Bronchial epithelial cell (primary cell): ENCODE measurements at regions not wholly inside any gene's neighbourhood (a gene's known extent, or its start where the extent isn't known, plus 50 kb on each side); places are given as distances from the start of the nearest gene placed in this dataset.

Experiments used
- DNase-seq: peaks from one replicate; pipeline ENCODE4 v3.0.0-alpha.2; 2010; ENCODE audit warnings: low read depth
- FAIRE-seq: peaks from 2 replicates; lab custom pipeline; 2011; peaks lifted over from hg19 to GRCh38; lab: Jason Lieb, UNC
- H3K27me3 ChIP-seq: 2 replicates; pipeline ENCODE4 v1.5.1; 2011; ENCODE audit warnings: low read length; ENCODE audit not compliant: control insufficient read depth, insufficient read depth
- H3K36me3 ChIP-seq: 2 replicates; pipeline ENCODE4 v1.5.1; 2011; ENCODE audit warnings: low read length; ENCODE audit not compliant: control insufficient read depth, insufficient read depth
- H3K4me3 ChIP-seq: 2 replicates; pipeline ENCODE4 v1.5.1; 2011; ENCODE audit warnings: mild to moderate bottlenecking, low read depth, low read length, control low read depth
- TF ChIP-seq, protein P1 (sequence below): IDR thresholded peaks from 2 replicates; pipeline ENCODE4 v1.5.1; 2011; ENCODE audit warnings: mild to moderate bottlenecking, moderate library complexity, low read length, control low read depth, inconsistent platforms; ENCODE audit not compliant: insufficient read depth, severe bottlenecking

DNA sequence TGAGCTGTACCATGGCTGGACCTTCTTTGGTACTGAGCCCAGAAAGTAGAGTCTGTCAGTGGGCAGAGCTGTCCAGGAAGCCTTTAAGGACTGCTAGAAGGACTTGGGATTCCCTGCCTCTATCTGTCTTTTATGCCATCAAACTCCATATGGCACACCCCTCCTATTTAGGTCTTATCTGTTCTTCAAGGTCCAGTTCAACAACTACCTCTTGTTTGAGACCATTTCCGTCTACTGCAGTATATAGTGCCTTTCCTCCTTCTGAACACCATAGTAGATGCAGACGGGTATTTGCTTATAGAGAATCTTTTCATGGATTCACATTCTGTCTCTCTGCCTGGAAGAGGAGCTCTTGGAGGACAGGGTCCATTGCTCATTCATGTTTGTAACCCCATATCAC, 146.1 kb upstream of the IL1RAPL2 start:
- H3K4me3 ChIP-seq, result no peak overlapping the region
- FAIRE-seq, result no peak
- H3K36me3 ChIP-seq, result no peaks in the 10 kb centered on the region
- TF ChIP-seq, protein P1, sequence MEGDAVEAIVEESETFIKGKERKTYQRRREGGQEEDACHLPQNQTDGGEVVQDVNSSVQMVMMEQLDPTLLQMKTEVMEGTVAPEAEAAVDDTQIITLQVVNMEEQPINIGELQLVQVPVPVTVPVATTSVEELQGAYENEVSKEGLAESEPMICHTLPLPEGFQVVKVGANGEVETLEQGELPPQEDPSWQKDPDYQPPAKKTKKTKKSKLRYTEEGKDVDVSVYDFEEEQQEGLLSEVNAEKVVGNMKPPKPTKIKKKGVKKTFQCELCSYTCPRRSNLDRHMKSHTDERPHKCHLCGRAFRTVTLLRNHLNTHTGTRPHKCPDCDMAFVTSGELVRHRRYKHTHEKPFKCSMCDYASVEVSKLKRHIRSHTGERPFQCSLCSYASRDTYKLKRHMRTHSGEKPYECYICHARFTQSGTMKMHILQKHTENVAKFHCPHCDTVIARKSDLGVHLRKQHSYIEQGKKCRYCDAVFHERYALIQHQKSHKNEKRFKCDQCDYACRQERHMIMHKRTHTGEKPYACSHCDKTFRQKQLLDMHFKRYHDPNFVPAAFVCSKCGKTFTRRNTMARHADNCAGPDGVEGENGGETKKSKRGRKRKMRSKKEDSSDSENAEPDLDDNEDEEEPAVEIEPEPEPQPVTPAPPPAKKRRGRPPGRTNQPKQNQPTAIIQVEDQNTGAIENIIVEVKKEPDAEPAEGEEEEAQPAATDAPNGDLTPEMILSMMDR, result no peak
- DNase-seq, result no peak
- no peaks in the 10 kb centered on the region for H3K27me3 ChIP-seq

DNA sequence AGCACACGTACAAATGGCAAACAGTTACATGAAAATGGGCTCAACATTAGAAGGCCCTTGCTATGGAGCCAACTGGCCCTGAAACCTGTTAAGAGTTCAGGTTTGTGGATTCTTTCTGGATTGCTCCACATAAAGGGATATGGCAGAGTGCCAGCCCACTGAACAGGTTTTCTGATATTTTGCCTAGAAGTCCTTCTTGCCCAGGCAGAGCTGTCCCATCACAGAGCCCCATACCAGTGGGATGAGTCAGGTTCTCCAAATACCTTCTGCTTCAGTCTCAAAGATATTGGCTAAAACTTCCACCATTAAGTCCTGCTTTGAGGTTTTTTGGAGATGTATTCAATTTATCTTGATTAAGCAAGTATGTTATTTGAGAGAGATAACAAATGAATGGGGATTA, 146.8 kb upstream of the IL1RAPL2 start:
- TF ChIP-seq, protein P1, result no peak

DNA sequence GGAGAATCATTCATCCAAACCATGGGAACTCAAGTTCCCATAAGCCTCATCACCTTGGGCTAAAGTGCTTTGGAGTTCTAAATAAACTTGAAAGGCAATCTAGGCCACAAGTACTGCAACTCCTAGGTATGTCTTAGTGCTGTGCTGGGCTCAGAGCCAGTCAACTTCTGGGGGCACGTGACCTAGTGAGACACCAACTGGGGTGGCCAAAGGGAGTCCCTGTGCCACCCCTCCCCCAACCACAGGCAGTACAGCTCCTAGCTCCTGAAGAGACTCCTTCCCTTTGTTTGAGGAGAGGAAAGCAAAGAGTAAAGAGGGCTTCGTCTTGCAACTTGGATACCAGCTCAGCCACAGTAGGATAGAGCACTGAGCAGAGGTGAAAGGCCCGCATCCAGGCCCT, 154.2 kb upstream of the IL1RAPL2 start:
- Histone ChIP-seq H3K27me3 (no peaks in the 10 kb centered on the region), H3K4me3 (no peak overlapping the region), H3K36me3 (no peaks in the 10 kb centered on the region)
- FAIRE-seq (no peak), DNase-seq (no peak)
- TF ChIP-seq, protein P1, result no peak

More for the DNA sequence above, 146.8 kb upstream of the IL1RAPL2 start:
- no peaks in the 10 kb centered on the region for H3K27me3 ChIP-seq
- no peak for FAIRE-seq
- DNase-seq, result peak; percentile 88
- no peak overlapping the region for H3K4me3 ChIP-seq
- H3K36me3 ChIP-seq, result no peaks in the 10 kb centered on the region

DNA sequence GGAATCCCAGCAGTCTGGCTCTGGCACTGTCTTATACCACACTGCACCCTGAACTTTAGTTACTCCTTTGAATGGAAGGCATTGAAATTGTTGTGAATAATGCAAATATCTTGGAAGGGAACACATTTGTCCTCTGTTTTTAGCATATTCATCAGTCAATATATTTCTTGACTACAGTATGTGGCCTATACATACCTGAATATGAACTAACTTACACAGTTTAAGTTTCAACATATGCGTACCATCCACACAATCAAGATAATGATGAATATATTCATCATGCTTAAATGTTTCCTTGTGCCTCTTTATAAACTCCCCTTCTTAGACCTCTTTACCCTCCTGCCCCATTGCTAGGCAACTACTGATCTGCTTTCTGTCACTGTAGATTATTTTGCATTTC, 145.7 kb upstream of the ESX1 start:
- H3K4me3 ChIP-seq, result no peak overlapping the region
- DNase-seq (no peak), FAIRE-seq (no peak)
- TF ChIP-seq, protein P1, result no peak
- no peaks in the 10 kb centered on the region for H3K36me3 ChIP-seq
- no peaks in the 10 kb centered on the region for H3K27me3 ChIP-seq

DNA sequence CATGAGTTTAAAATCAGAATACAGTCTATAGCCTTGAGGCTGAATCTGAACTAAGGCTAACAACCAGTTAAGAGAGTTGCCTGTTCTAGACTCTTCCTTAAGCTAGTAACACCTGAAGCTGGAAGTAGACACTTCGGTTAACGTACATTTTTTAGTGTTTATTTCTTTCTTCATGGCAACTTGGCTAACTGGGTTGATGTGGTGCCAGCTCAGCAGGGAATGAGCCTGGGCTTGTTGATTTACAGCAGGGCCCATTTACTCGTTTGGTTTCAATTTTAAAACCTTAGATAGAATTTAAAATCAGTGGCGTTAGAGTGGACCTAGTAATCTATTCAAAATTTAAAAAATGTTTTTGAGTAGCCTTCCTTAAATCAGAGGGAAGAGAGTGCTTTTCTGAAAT, 137.6 kb upstream of the ESX1 start:
- no peaks in the 10 kb centered on the region for H3K36me3 ChIP-seq
- H3K27me3 ChIP-seq, result no peaks in the 10 kb centered on the region
- FAIRE-seq, result no peak
- DNase-seq, result peak; percentile 63
- TF ChIP-seq, protein P1, result no peak
- H3K4me3 ChIP-seq, result no peak overlapping the region

DNA sequence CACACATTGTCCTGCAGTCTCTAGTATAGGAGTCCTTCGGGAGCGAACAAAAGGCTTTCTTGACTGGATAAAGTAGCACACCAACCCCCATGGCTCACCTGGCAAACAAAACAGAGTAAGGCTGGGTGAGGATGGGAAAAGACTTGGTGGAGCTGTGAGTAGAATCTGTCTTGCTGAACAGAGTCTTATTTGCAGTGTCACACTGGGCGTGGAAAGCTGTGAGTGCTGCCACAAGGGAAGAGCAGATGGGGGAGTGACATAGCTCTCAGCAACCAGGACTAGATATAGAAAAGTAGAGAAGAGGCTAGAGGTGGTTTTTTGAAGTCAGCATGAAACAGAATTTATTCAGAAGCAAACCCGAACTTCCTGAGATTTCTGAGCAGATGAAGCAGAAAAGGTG, 137.2 kb upstream of the ESX1 start:
- TF ChIP-seq, protein P1, result no peak
- Histone ChIP-seq H3K27me3 (no peaks in the 10 kb centered on the region), H3K4me3 (no peak overlapping the region), H3K36me3 (no peaks in the 10 kb centered on the region)
- DNase-seq, result no peak
- no peak for FAIRE-seq
